HepG2 (cell line): ENCODE measurements at regions not wholly inside any gene's neighbourhood (a gene's known extent, or its start where the extent isn't known, plus 50 kb on each side); places are given as distances from the start of the nearest gene placed in this dataset.

Experiments used
- BCL6 ChIP-seq: IDR thresholded peaks from 2 replicates; pipeline ENCODE4 v1.6.1; 2016; ENCODE audit warnings: missing genetic modification reagents, missing compliant biosample characterization
- GABPA ChIP-seq, 2 experiments: IDR thresholded peaks; 2 replicates each; pipeline ENCODE4 v1.6.1; 2011 to 2016; ENCODE audit warnings: low read depth in 2 of 2, low read length in 1 of 2, missing biosample characterization in 1 of 2, missing genetic modification characterization in 1 of 2
- NFIC ChIP-seq: IDR thresholded peaks from 2 replicates; pipeline ENCODE4 v1.6.1; 2012; ENCODE audit warnings: mild to moderate bottlenecking, low read length, inconsistent platforms
- NR2F1 ChIP-seq, 2 experiments: fragments of 450-650 bp in 1 of 2; formaldehyde crosslinking in 1 of 2; IDR thresholded peaks; 2 replicates each; pipeline versions ENCODE4 v1.5.0 to v1.6.1; 2016 to 2020; ENCODE audit warnings: mild to moderate bottlenecking in 1 of 2, missing compliant biosample characterization in 1 of 2, missing genetic modification reagents in 1 of 2, moderate library complexity in 1 of 2
- POLR2A ChIP-seq, 2 experiments: IDR thresholded peaks; 2 replicates each; pipeline ENCODE4 v1.6.1; 2011; ENCODE audit warnings: low read depth in 2 of 2, low read length in 2 of 2, mild to moderate bottlenecking in 1 of 2, moderate library complexity in 1 of 2; ENCODE audit not compliant: insufficient read depth in 1 of 2
- RXRB ChIP-seq: IDR thresholded peaks from 2 replicates; pipeline ENCODE4 v1.6.1; 2016; ENCODE audit warnings: borderline replicate concordance, missing genetic modification reagents, missing compliant biosample characterization
- TF ChIP-seq, protein P1 (sequence below): sonication (generic); formaldehyde crosslinking; IDR thresholded peaks from 2 replicates; pipeline ENCODE4 v1.4.0; 2020; ENCODE audit warnings: mild to moderate bottlenecking, missing genetic modification reagents
- TF ChIP-seq, protein P2 (sequence below): sonication (generic); formaldehyde crosslinking; IDR thresholded peaks from 2 replicates; pipeline ENCODE4 v1.5.0; 2020; ENCODE audit warnings: mild to moderate bottlenecking, missing genetic modification reagents, moderate library complexity
- TF ChIP-seq, protein P3 (sequence below): sonication (generic); formaldehyde crosslinking; IDR thresholded peaks from 2 replicates; pipeline ENCODE4 v1.9.0; 2021; ENCODE audit warnings: missing genetic modification reagents, borderline replicate concordance
- TF ChIP-seq, protein P4 (sequence below): sonication (generic); formaldehyde crosslinking; IDR thresholded peaks from 2 replicates; pipeline ENCODE4 v1.5.1; 2020; ENCODE audit warnings: mild to moderate bottlenecking, missing genetic modification reagents, moderate library complexity

DNA sequence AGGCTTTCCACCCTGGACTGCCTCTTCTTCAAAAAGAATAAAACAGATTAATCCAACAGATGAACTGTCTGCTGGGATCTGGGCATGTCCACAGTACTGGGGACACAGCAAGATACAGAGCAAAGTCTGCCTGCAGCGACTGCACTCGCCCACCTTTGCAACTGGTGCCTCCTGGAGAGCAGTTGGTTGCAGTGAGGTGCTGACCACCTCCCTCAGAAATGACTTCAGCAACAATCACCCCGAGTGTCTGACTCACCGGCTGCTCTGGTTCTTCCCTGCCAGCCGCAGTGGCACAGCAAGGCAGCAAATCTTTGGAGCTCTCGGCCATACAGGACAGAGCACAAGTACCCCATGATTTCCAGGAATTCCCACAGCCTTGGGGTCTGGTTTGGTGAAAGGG, 179.7 kb downstream of the ANAPC1 start:
- TF ChIP-seq BCL6 (CRISPR knock-in tag), result no peak
- TF ChIP-seq, protein P1, sequence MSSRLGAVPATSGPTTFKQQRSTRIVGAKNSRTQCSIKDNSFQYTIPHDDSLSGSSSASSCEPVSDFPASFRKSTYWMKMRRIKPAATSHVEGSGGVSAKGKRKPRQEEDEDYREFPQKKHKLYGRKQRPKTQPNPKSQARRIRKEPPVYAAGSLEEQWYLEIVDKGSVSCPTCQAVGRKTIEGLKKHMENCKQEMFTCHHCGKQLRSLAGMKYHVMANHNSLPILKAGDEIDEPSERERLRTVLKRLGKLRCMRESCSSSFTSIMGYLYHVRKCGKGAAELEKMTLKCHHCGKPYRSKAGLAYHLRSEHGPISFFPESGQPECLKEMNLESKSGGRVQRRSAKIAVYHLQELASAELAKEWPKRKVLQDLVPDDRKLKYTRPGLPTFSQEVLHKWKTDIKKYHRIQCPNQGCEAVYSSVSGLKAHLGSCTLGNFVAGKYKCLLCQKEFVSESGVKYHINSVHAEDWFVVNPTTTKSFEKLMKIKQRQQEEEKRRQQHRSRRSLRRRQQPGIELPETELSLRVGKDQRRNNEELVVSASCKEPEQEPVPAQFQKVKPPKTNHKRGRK (CRISPR knock-in tag), result no peak
- TF ChIP-seq, protein P2, sequence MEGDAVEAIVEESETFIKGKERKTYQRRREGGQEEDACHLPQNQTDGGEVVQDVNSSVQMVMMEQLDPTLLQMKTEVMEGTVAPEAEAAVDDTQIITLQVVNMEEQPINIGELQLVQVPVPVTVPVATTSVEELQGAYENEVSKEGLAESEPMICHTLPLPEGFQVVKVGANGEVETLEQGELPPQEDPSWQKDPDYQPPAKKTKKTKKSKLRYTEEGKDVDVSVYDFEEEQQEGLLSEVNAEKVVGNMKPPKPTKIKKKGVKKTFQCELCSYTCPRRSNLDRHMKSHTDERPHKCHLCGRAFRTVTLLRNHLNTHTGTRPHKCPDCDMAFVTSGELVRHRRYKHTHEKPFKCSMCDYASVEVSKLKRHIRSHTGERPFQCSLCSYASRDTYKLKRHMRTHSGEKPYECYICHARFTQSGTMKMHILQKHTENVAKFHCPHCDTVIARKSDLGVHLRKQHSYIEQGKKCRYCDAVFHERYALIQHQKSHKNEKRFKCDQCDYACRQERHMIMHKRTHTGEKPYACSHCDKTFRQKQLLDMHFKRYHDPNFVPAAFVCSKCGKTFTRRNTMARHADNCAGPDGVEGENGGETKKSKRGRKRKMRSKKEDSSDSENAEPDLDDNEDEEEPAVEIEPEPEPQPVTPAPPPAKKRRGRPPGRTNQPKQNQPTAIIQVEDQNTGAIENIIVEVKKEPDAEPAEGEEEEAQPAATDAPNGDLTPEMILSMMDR (CRISPR knock-in tag), result 0 out of 2 replicates have a peak, but pooled peaks have one; percentile 12
- TF ChIP-seq POLR2A (IDR thresholded peaks at IDR 0.05; ENCODE audit: insufficient read depth in 1 of 2, low read depth in 2 of 2, low read length in 2 of 2), result no peak
- TF ChIP-seq NR2F1 (CRISPR knock-in tag; IDR thresholded peaks at IDR 0.05), result no peak
- TF ChIP-seq NFIC, result no peak
- no peak for TF ChIP-seq GABPA (IDR thresholded peaks at IDR 0.05; ENCODE audit: low read depth, low read length)
- TF ChIP-seq GABPA (CRISPR knock-in tag; IDR thresholded peaks at IDR 0.05; ENCODE audit: low read depth), result no peak
- TF ChIP-seq RXRB (CRISPR knock-in tag), result no peak
- TF ChIP-seq, protein P3, sequence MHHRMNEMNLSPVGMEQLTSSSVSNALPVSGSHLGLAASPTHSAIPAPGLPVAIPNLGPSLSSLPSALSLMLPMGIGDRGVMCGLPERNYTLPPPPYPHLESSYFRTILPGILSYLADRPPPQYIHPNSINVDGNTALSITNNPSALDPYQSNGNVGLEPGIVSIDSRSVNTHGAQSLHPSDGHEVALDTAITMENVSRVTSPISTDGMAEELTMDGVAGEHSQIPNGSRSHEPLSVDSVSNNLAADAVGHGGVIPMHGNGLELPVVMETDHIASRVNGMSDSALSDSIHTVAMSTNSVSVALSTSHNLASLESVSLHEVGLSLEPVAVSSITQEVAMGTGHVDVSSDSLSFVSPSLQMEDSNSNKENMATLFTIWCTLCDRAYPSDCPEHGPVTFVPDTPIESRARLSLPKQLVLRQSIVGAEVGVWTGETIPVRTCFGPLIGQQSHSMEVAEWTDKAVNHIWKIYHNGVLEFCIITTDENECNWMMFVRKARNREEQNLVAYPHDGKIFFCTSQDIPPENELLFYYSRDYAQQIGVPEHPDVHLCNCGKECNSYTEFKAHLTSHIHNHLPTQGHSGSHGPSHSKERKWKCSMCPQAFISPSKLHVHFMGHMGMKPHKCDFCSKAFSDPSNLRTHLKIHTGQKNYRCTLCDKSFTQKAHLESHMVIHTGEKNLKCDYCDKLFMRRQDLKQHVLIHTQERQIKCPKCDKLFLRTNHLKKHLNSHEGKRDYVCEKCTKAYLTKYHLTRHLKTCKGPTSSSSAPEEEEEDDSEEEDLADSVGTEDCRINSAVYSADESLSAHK (CRISPR knock-in tag), result no peak
- TF ChIP-seq, protein P4, sequence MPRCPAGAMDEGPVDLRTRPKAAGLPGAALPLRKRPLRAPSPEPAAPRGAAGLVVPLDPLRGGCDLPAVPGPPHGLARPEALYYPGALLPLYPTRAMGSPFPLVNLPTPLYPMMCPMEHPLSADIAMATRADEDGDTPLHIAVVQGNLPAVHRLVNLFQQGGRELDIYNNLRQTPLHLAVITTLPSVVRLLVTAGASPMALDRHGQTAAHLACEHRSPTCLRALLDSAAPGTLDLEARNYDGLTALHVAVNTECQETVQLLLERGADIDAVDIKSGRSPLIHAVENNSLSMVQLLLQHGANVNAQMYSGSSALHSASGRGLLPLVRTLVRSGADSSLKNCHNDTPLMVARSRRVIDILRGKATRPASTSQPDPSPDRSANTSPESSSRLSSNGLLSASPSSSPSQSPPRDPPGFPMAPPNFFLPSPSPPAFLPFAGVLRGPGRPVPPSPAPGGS, result no peak
